ENCODE measurements at regions not wholly inside any gene's neighbourhood (a gene's known extent, or its start where the extent isn't known, plus 50 kb on each side); places are given as distances from the start of the nearest gene placed in this dataset.
A peak's percentile ranks its signal among the peaks of the same experiment; 100 is the strongest.
"Not testable (repeated sequence)": the region's sequence is repeated elsewhere in the genome, so short reads cannot be mapped to it uniquely, and the experiment has no call there.

DNA sequence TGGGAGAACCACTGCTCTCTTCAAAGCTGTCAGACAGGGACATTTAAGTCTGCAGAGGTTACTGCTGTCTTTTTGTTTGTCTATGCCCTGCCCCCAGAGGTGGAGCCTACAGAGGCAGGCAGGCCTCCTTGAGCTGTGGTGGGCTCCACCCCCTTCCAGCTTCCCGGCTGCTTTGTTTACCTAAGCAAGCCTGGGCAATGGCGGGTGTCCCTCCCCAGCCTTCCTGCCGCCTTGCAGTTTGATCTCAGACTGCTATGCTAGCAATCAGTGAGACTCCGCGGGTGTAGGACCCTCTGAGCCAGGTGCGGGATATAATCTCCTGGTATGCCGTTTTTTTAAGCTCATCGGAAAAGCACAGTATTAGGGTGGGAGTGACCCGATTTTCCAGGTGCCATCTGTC, 141.0 kb downstream of the PLPPR4 start:
- ATAC-seq; H3K4me3 Mint-ChIP-seq; H3K27me3 Mint-ChIP-seq; H3K9me3 Mint-ChIP-seq; H3K4me1 Mint-ChIP-seq; H3K27ac Mint-ChIP-seq; DNase-seq; H3K36me3 Mint-ChIP-seq (ENCODE audit: low read depth): not testable (repeated sequence)

DNA sequence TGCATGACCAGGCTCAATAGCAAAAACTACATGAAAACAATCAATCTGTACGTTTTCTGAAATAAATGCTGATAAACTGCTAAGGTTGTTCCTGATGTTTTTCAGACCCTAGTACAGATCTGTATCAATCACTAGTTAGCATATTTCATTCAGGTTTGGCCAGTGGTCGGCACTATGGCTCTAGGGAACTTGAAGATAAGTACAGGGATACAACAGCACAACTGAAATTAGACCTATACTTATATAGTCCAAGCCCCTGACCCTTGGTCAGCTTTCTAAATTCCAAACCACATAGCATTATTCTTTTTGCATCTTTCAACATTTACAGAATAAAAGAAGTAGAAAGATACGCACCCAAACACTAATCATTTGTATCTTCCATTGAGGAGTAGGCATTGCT, 142.7 kb downstream of the PLPPR4 start:
- DNase-seq, result no peak
- no peak for ATAC-seq
- no peak overlapping the region for H3K4me3 Mint-ChIP-seq
- no peak overlapping the region for H3K27ac Mint-ChIP-seq
- H3K4me1 Mint-ChIP-seq, result no peaks in the 10 kb centered on the region
- H3K36me3 Mint-ChIP-seq (ENCODE audit: low read depth), result no peaks in the 10 kb centered on the region
- no peaks in the 10 kb centered on the region for H3K27me3 Mint-ChIP-seq
- no peaks in the 10 kb centered on the region for H3K9me3 Mint-ChIP-seq

DNA sequence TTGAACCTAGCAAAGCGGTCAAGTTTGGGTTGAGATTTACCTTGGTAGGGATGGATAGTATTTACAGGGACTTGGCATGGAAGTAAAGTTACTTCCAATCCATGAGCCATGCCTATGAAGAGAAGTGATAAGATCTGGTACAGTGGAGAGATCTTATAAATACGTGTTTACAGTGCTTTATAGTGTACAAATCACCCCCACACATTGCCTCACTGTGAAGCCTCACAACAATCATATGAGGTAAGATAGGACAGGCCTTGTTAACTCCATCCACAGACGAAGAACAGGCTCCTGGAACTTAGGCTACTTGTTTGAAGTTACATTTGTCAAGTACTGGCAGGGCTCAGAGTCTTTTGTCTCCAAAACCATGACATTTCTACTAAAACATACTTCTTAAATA, 159.8 kb downstream of the PLPPR4 start:
- ATAC-seq (no peak), DNase-seq (no peak)
- no peaks in the 10 kb centered on the region for H3K4me1 Mint-ChIP-seq
- H3K27ac Mint-ChIP-seq, result no peak overlapping the region
- no peak overlapping the region for H3K4me3 Mint-ChIP-seq
- peaks cover 2% of the 10 kb centered on the region for H3K27me3 Mint-ChIP-seq
- H3K36me3 Mint-ChIP-seq (ENCODE audit: low read depth), result no peaks in the 10 kb centered on the region
- no peaks in the 10 kb centered on the region for H3K9me3 Mint-ChIP-seq

DNA sequence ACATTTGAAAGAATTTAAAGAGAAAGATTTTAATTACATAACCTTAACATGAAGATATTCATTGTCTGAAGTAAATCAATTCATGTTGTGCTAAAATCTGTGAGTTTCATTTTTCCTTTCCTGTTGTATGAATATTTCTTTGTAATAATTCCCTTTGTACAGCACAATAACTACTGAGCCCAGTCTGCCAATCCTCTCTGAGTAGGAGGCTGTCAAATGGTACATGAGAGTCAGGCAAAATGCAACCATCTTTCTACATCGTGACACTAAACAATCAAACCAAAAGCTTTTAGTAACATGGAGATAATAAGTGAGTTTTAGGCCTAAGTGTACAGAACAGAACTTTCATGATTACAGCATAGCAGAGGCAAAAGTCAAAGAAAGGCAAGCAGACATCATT, 165.5 kb downstream of the PLPPR4 start:
- no peak overlapping the region for H3K4me3 Mint-ChIP-seq
- DNase-seq (no peak), ATAC-seq (no peak)
- H3K9me3 Mint-ChIP-seq, result no peaks in the 10 kb centered on the region
- no peaks in the 10 kb centered on the region for H3K36me3 Mint-ChIP-seq (ENCODE audit: low read depth)
- H3K27me3 Mint-ChIP-seq, result no peaks in the 10 kb centered on the region
- no peak overlapping the region for H3K27ac Mint-ChIP-seq
- H3K4me1 Mint-ChIP-seq, result no peaks in the 10 kb centered on the region

DNA sequence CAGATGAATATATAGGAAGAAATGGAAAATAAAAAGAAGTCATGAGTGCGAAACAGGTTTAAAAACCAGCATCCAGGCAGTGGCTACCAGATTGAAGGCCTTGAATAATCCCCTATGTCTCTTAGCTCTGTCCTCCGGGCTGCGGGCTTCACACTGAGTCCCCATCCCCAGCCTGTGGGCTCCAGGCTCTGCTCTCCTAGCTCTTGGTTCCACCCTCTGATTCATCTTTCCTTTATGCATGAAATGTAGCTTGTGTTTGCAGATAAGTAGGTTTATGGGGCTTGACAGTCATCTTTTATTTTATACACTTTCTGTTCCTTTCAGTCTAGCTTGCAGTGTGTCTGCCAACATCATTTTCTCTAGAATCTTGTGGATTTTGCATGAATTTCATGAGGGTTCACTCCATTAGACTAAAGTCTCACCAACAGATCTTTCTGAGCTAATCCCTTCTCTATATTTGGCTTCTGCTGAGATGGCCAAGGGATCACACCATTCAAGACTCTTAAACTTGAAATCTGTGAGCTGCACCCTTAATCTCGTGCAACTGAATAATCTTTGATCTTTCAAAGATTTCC, 174.5 kb downstream of the PLPPR4 start:
- no peaks in the 10 kb centered on the region for H3K36me3 Mint-ChIP-seq (ENCODE audit: low read depth)
- no peaks in the 10 kb centered on the region for H3K9me3 Mint-ChIP-seq
- no peaks in the 10 kb centered on the region for H3K27me3 Mint-ChIP-seq
- no peak overlapping the region for H3K27ac Mint-ChIP-seq
- peaks cover 9% of the 10 kb centered on the region for H3K4me1 Mint-ChIP-seq
- DNase-seq (no peak), ATAC-seq (no peak)
- H3K4me3 Mint-ChIP-seq, result no peak overlapping the region

DNA sequence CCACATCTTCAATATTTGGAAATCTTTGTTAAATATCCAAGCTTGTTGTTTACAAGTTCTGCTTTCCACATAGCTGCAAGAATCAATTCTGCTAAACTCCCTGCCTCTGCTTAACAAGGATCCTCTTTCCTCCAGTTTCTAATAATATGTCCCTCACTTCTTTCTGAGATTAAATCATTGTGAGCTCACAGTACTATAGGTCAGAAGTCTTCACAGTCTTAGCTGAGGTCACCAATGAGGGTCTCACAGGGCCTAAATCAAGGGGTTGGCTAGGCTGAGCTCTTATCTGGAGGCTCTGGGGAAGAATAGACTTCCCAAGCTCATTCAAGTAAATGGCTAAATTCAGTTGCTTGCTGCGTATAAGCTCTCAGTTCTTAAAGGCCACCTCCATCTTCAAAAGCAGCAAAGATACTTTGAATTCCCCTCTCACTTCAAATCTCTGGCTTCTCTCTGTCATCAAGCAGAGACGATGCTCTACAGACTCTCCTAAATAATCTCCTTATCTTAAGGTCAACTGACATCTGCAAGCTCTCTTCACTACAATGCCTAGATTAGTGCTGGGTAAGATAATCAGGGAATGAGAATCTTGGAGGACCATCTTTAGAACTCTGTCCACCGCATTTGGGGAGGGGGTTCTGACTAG, 175.3 kb downstream of the PLPPR4 start:
- H3K27ac Mint-ChIP-seq, result no peak overlapping the region
- peaks cover 9% of the 10 kb centered on the region for H3K4me1 Mint-ChIP-seq
- DNase-seq (no peak), ATAC-seq (no peak)
- H3K36me3 Mint-ChIP-seq (ENCODE audit: low read depth), result no peaks in the 10 kb centered on the region
- H3K9me3 Mint-ChIP-seq, result no peaks in the 10 kb centered on the region
- no peak overlapping the region for H3K4me3 Mint-ChIP-seq
- H3K27me3 Mint-ChIP-seq, result no peaks in the 10 kb centered on the region

DNA sequence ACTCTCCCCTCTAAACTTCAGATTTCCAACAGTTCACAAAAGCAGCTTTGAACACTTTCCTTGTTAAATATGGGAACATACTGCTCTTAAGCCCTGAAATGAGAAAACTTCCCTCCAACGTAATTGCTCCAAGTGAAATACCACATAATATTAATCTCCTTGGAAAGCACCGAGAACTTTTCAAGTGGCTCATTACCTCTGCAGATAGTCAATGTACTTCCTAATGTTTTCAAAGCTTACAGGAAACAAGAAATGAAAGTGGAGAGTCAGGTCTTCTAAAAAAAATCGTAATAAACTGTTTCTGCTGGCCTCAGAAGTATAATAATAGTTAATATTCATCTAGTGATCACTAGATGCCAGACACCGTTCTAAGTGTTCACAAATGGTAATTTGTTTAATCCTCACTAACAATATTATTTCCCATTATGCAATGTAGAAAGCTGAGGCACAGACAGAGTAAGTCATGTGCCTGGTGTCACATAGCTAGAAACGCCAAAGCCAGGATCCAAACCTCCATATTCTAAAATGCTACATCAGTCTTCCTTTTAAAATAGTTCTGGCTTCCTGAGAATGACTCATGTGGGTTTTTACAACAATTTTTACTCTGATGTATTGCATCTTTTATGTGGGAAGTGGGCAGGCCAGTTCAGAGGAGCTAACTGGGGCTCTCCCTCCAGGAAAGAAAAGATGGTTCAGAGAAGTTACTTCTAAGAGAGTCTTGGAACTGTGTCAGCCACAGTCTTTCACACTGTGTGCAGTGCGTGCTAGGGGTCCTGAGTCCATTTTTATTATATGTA, 177.2 kb downstream of the PLPPR4 start:
- H3K4me3 Mint-ChIP-seq, result no peak overlapping the region
- H3K36me3 Mint-ChIP-seq (ENCODE audit: low read depth), result no peaks in the 10 kb centered on the region
- peaks cover 9% of the 10 kb centered on the region for H3K4me1 Mint-ChIP-seq
- ATAC-seq (peak; percentile 79), DNase-seq (no peak)
- no peak overlapping the region for H3K27ac Mint-ChIP-seq
- no peaks in the 10 kb centered on the region for H3K27me3 Mint-ChIP-seq
- H3K9me3 Mint-ChIP-seq, result no peaks in the 10 kb centered on the region

DNA sequence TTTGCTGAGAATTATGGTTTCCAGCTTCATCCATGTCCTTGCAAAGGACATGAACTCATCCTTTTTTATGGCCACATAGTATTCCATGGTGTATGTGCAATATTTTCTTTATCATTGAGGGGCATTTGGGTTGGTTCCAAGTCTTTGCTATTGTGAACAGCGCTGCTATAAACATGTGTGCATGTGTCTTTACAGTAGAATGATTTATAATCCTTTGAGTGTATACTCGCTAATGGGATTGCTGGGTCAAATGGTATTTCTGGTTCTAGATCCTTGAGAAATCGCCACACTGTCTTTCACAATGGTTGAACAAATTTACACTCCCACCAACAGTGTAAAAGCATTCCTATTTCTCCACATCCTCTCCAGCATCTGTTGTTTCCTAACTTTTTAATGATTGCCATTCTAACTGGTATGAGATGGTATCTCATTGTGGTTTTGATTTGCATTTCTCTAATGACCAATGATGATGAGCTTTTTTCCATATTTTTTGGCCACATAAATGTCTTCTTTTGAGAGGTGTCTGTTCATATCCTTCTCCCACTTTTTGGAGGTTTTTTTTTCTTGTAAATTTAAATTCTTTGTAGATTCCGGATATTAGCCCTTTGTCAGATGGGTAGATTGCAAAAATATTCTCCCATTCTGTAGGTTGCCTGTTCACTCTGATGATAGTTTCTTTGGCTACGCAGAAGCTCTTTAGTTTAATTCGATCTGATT, 180.1 kb downstream of the PLPPR4 start:
- H3K4me1 Mint-ChIP-seq; H3K27me3 Mint-ChIP-seq; DNase-seq; H3K9me3 Mint-ChIP-seq; ATAC-seq; H3K27ac Mint-ChIP-seq; H3K4me3 Mint-ChIP-seq; H3K36me3 Mint-ChIP-seq (ENCODE audit: low read depth): not testable (repeated sequence)

DNA sequence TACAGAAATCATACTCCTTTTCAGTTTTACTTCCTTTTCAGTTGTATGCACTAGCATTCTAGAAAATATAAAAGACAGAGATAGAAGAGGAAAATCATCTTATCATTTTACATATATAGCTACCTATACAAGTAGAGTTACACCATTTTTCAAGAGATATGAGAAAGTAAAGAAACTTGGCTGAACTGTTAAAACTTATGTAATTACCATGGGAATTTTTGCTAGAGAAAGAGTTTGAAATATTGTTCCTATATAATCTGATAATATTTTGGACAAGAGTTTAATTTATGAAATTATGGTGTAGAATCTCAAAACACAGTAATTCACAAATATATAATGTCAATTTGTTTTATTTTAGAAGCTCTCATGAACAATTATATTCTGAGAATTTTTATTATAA, 180.8 kb downstream of the PLPPR4 start:
- no peaks in the 10 kb centered on the region for H3K9me3 Mint-ChIP-seq
- DNase-seq, result no peak
- no peak overlapping the region for H3K27ac Mint-ChIP-seq
- H3K4me1 Mint-ChIP-seq, result peaks cover 9% of the 10 kb centered on the region
- no peak overlapping the region for H3K4me3 Mint-ChIP-seq
- H3K36me3 Mint-ChIP-seq (ENCODE audit: low read depth), result no peaks in the 10 kb centered on the region
- H3K27me3 Mint-ChIP-seq, result peaks cover 3% of the 10 kb centered on the region
- ATAC-seq, result no peak

DNA sequence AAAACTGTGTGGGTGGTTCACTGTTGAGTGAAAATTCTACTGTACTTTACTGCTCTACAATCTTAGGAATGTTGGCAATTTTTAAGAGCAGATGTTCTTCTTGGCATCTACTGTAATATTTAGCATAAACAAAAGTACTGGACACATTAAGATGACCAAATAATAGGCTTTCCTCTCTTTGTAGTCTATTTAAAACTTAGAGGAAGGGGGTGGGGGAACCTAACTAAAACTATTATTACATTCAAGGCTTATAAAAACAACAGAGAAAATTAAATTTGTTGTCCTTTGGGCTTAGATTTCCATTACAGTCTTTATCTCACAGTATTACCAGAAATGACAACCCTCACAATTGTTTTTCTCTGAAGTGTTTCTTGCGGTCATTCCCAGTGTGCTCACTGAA, 181.2 kb downstream of the PLPPR4 start:
- H3K36me3 Mint-ChIP-seq (ENCODE audit: low read depth), result no peaks in the 10 kb centered on the region
- H3K9me3 Mint-ChIP-seq, result no peaks in the 10 kb centered on the region
- H3K27me3 Mint-ChIP-seq, result peaks cover 3% of the 10 kb centered on the region
- peaks cover 9% of the 10 kb centered on the region for H3K4me1 Mint-ChIP-seq
- H3K4me3 Mint-ChIP-seq, result no peak overlapping the region
- ATAC-seq (no peak), DNase-seq (no peak)
- no peak overlapping the region for H3K27ac Mint-ChIP-seq

DNA sequence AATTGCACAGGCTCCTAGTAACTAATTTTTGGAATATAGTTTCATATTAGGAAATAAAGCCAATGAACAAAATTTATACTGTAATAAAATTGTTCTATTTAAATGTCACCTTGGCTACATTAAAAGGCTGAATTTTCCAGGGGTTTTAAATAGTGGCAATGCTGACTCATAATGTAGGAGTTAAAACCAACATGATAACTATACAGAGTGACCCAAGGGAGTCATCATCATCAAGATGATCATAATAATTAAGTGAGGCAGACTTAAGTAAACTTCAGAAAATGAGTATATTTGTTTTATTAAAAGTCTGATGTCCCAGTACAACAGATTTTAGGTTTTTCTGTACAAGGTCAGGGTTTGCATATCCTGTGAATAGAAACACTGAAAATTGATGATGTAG, 183.4 kb downstream of the PLPPR4 start:
- DNase-seq, result no peak
- Mint-ChIP-seq H3K4me3 (no peak overlapping the region), H3K36me3 (ENCODE audit: low read depth) (no peaks in the 10 kb centered on the region), H3K4me1 (no peaks in the 10 kb centered on the region), H3K27me3 (peaks cover 3% of the 10 kb centered on the region), H3K9me3 (no peaks in the 10 kb centered on the region), H3K27ac (no peak overlapping the region)
- ATAC-seq, result no peak

DNA sequence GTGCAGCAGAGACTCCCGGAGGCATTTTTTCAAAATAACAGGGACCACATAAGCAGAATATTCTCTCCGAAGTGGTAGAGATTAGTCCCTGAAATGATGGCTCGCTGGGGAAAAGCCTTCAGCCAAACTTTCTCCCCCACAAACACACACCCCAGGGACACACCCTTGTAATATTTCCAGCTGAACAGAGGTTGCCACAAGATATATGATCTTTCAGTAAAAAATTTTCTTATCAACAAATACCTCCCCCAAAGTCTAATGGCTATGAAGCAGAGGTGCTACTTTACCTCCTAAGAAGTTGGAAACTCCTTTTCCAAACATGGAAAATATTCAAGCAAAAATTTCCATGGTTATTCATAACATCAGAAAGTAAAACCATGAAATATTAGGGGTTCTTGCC, 190.2 kb upstream of the PALMD start:
- Mint-ChIP-seq H3K9me3 (no peaks in the 10 kb centered on the region), H3K4me3 (no peak overlapping the region), H3K27ac (no peak overlapping the region), H3K27me3 (no peaks in the 10 kb centered on the region), H3K4me1 (no peaks in the 10 kb centered on the region), H3K36me3 (ENCODE audit: low read depth) (no peaks in the 10 kb centered on the region)
- DNase-seq (no peak), ATAC-seq (no peak)

DNA sequence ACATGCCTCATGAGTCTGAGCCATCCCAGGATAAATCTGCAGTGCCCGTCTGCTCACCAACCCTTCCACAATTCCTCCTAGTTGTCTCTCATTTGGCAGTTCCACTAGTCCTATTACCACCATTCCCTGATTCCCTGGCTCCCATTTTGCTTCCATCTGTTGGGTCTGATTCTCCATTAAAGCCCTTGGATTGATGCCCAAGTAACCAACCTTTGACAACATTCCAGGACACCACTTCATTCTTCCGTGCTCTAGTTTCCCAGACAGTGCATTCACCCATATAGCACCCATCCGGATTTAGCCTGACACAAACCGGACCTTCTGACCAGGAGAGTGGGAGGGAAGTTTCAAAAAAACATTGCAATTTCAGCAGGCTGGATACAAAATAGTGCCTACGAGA, 189.4 kb upstream of the PALMD start:
- Mint-ChIP-seq H3K36me3 (ENCODE audit: low read depth) (no peaks in the 10 kb centered on the region), H3K4me1 (no peaks in the 10 kb centered on the region), H3K27ac (no peak overlapping the region)

DNA sequence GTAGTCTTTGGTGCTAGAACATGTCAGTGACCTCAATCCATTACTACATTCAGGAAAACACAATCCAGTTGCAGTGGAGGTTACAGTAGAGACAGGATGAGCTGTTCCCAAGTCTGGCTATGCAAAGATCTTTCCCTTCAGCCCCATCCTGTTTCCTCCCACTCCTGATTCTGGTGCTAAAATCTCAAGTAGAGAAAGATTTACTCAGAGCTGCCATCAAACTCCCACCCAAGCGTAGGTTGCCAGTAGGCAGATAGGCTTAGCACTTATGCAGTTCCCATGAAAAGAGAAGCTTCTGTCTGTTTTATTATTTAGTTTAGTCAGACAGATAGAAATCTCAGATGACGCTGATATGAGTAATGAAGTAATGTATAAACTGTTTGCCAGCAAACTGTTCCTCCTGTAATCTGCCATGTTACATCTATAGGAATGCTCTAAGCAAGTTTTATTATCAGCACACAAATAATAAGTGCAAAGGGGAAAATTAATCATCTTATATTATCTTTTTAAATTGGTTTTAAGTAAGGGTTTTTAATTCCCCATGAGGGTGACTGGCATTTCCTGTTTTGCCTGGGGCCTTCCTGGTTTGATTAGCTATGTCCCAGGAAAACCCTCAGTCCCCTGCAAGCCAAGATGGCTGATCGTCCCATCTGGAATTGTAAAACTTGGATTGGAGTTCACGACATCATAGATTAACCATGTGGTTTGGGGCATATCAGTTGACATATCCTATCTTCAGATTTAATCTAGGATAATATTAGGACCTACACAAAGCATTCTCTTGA, 188.3 kb upstream of the PALMD start:
- Mint-ChIP-seq H3K4me3 (no peak overlapping the region), H3K4me1 (no peaks in the 10 kb centered on the region), H3K27me3 (no peaks in the 10 kb centered on the region), H3K27ac (no peak overlapping the region), H3K9me3 (no peaks in the 10 kb centered on the region), H3K36me3 (ENCODE audit: low read depth) (no peaks in the 10 kb centered on the region)
- ATAC-seq (no peak), DNase-seq (no peak)

More for the DNA sequence above, 189.4 kb upstream of the PALMD start:
- Mint-ChIP-seq H3K4me3 (no peak overlapping the region), H3K27me3 (no peaks in the 10 kb centered on the region), H3K9me3 (no peaks in the 10 kb centered on the region)
- ATAC-seq (no peak), DNase-seq (no peak)

All from activated naive CD8-positive, alpha-beta T cell treated with anti-CD3 and anti-CD28 coated beads, Interleukin-2, amount 50 U/mL, for 24 hours (primary cell).